A549 (cell line): ENCODE measurements at regions not wholly inside any gene's neighbourhood (a gene's known extent, or its start where the extent isn't known, plus 50 kb on each side); places are given as distances from the start of the nearest gene placed in this dataset.

Source experiments
- ATAC-seq, 2 experiments: fragments of 200-7000 bp in 1 of 2; fragments of >200 bp in 1 of 2; cut with Nextera tagmentation in 1 of 2; cut with Tn5 transposase in 1 of 2; 3 replicates each; pipeline versions ENCODE4 v1.8.0 to v1.9.1; 2018 to 2020; ENCODE audit warnings: mild to moderate bottlenecking in 1 of 2, moderate library complexity in 1 of 2
- CTCF ChIA-PET: fragments of 300-600 bp; sonication (Branson Sonifier 250); formaldehyde crosslinking; extraction: SDS; loops from one replicate; lab custom pipeline; 2021; ENCODE audit warnings: antibody characterized with exemption, inconsistent platforms; lab: Yijun Ruan, JAX
- POLR2A ChIA-PET: fragments of 350-600 bp; formaldehyde crosslinking; extraction: SDS; loops from one replicate; lab custom pipeline; 2021; ENCODE audit warnings: antibody characterized with exemption, inconsistent platforms; lab: Yijun Ruan, JAX
- DNase-seq, 2 experiments: peaks; one replicate each; pipeline versions ENCODE4 v3.0.0 to v3.0.0-alpha.2; 2011 to 2016; ENCODE audit warnings: low read depth in 1 of 2, low spot score in 1 of 2
- FAIRE-seq: peaks from 2 replicates; lab custom pipeline; 2011; peaks lifted over from hg19 to GRCh38; lab: Jason Lieb, UNC
- H3K27ac ChIP-seq, 2 experiments: fragments of >200 bp; sonication (Bioruptor Twin); formaldehyde crosslinking; 3 replicates each; pipeline ENCODE4 v1.5.1; 2016 to 2017
- H3K4me1 ChIP-seq: fragments of >200 bp; sonication (Bioruptor Twin); formaldehyde crosslinking; 3 replicates; pipeline ENCODE4 v1.6.1; 2016
- H3K4me2 ChIP-seq: fragments of >200 bp; sonication (Bioruptor Twin); formaldehyde crosslinking; 3 replicates; pipeline ENCODE4 v1.6.1; 2016
- H3K4me3 ChIP-seq: fragments of >200 bp; sonication (Bioruptor Twin); formaldehyde crosslinking; 3 replicates; pipeline ENCODE4 v1.5.1; 2016
- H3K9me3 ChIP-seq: fragments of >200 bp; sonication (Bioruptor Twin); formaldehyde crosslinking; 3 replicates; pipeline ENCODE4 v1.6.1; 2016
- BHLHE40 ChIP-seq: IDR thresholded peaks from 2 replicates; pipeline ENCODE4 v1.6.1; 2012; ENCODE audit warnings: low read depth, low read length, inconsistent platforms
- CBX2 ChIP-seq: fragments of 200-600 bp; sonication (generic); IDR thresholded peaks from 2 replicates; pipeline ENCODE4 v1.6.1; 2016; ENCODE audit warnings: low read depth, mild to moderate bottlenecking, borderline replicate concordance
- CBX8 ChIP-seq: fragments of 200-600 bp; sonication (generic); IDR thresholded peaks from 2 replicates; pipeline ENCODE4 v1.6.1; 2016
- CEBPB ChIP-seq, 2 experiments: fragments of >200 bp in 1 of 2; sonication (Bioruptor Twin) in 1 of 2; formaldehyde crosslinking in 1 of 2; IDR thresholded peaks; 2 replicates each; pipeline ENCODE4 v1.6.1; 2012 to 2016
- CHD2 ChIP-seq: fragments of 150-350 bp; IDR thresholded peaks from 2 replicates; pipeline ENCODE4 v1.6.1; 2014; ENCODE audit warnings: low read length; ENCODE audit not compliant: partially characterized antibody
- CHD4 ChIP-seq: fragments of 200-600 bp; sonication (generic); IDR thresholded peaks from 2 replicates; pipeline ENCODE4 v1.6.1; 2016; ENCODE audit warnings: antibody characterized with exemption, mild to moderate bottlenecking, borderline replicate concordance
- CTCF ChIP-seq: fragments of >200 bp; sonication (Bioruptor Twin); formaldehyde crosslinking; IDR thresholded peaks from 3 replicates; pipeline ENCODE4 v1.5.1; 2016
- ESRRA ChIP-seq: fragments of 150-350 bp; IDR thresholded peaks from 2 replicates; pipeline ENCODE4 v1.6.1; 2014; ENCODE audit warnings: mild to moderate bottlenecking, low read length, borderline replicate concordance
- FOSB ChIP-seq: fragments of 250-450 bp; sonication (Bioruptor Pico); IDR thresholded peaks from 2 replicates; pipeline ENCODE4 v1.5.0; 2020; ENCODE audit warnings: mild to moderate bottlenecking, moderate library complexity
- FOSL2 ChIP-seq, 2 experiments: fragments of 450-650 bp in 1 of 2; fragments of >200 bp in 1 of 2; sonication (Bioruptor Twin) in 1 of 2; formaldehyde crosslinking; IDR thresholded peaks; 2 replicates each; pipeline versions ENCODE4 v1.5.0 to v1.6.1; 2016 to 2020; ENCODE audit warnings: mild to moderate bottlenecking in 1 of 2, moderate library complexity in 1 of 2
- HES2 ChIP-seq: fragments of >200 bp; sonication (Bioruptor Twin); formaldehyde crosslinking; IDR thresholded peaks from 2 replicates; pipeline ENCODE4 v1.6.1; 2016
- HOXA7 ChIP-seq: fragments of 250-450 bp; sonication (Bioruptor Pico); IDR thresholded peaks from 2 replicates; pipeline ENCODE4 v1.5.0; 2020; ENCODE audit warnings: mild to moderate bottlenecking, moderate library complexity
- HOXB13 ChIP-seq: fragments of 250-450 bp; sonication (Bioruptor Pico); IDR thresholded peaks from 2 replicates; pipeline ENCODE4 v1.5.0; 2020; ENCODE audit warnings: low read depth, mild to moderate bottlenecking, moderate library complexity
- KDM5A ChIP-seq: fragments of 200-600 bp; sonication (generic); IDR thresholded peaks from 2 replicates; pipeline ENCODE4 v1.6.1; 2016; ENCODE audit warnings: antibody characterized with exemption, mild to moderate bottlenecking
- NFE2L2 ChIP-seq: fragments of 150-350 bp; conservative IDR thresholded peaks from 2 replicates; pipeline ENCODE4 v1.6.1; 2014; ENCODE audit warnings: low read length
- PHF8 ChIP-seq: fragments of 200-600 bp; sonication (generic); IDR thresholded peaks from 2 replicates; pipeline ENCODE4 v1.6.1; 2016; ENCODE audit warnings: low read depth, mild to moderate bottlenecking, antibody characterized with exemption, moderate library complexity, borderline replicate concordance
- POLR2A ChIP-seq: IDR thresholded peaks from 2 replicates; pipeline ENCODE4 v1.6.1; 2012; ENCODE audit warnings: mild to moderate bottlenecking, low read length
- RAD21 ChIP-seq, 2 experiments: fragments of >200 bp in 1 of 2; sonication (Bioruptor Twin) in 1 of 2; formaldehyde crosslinking in 1 of 2; IDR thresholded peaks in 1 of 2; conservative IDR thresholded peaks in 1 of 2; 2 replicates in 1 of 2; 3 replicates in 1 of 2; pipeline ENCODE4 v1.6.1; 2012 to 2018; ENCODE audit warnings: inconsistent platforms in 1 of 2
- RFX5 ChIP-seq: fragments of 450-650 bp; IDR thresholded peaks from 2 replicates; pipeline ENCODE4 v1.7.1; 2014; ENCODE audit warnings: antibody characterized with exemption, mild to moderate bottlenecking, moderate library complexity
- RNF2 ChIP-seq: fragments of 200-600 bp; sonication (generic); IDR thresholded peaks from 2 replicates; pipeline ENCODE4 v1.6.1; 2016; ENCODE audit warnings: low read depth, mild to moderate bottlenecking, antibody characterized with exemption, moderate library complexity, borderline replicate concordance
- SMC3 ChIP-seq: fragments of >200 bp; sonication (Bioruptor Twin); formaldehyde crosslinking; IDR thresholded peaks from 3 replicates; pipeline ENCODE4 v1.6.1; 2018; ENCODE audit warnings: inconsistent platforms
- TFCP2L1 ChIP-seq: fragments of 250-450 bp; sonication (Bioruptor Pico); IDR thresholded peaks from 2 replicates; pipeline ENCODE4 v1.5.0; 2021; ENCODE audit warnings: mild to moderate bottlenecking
- TP53 ChIP-seq: fragments of 250-450 bp; sonication (Bioruptor Pico); IDR thresholded peaks from 2 replicates; pipeline ENCODE4 v1.5.0; 2021; ENCODE audit warnings: mild to moderate bottlenecking, moderate library complexity
- ZNF302 ChIP-seq: fragments of 250-450 bp; sonication (Bioruptor Pico); IDR thresholded peaks from 2 replicates; pipeline ENCODE4 v1.9.0; 2021; ENCODE audit warnings: inconsistent platforms, mild to moderate bottlenecking, moderate library complexity
- WGBS: methylation state at CpG from one replicate; pipeline ENCODE4 v1.1.6; 2017; ENCODE audit errors: missing lambda C conversion rate; 5-methylcytosine and 5-hydroxymethylcytosine counted together
- TF ChIP-seq, protein P1 (sequence below): fragments of 250-450 bp; sonication (Bioruptor Pico); IDR thresholded peaks from 2 replicates; pipeline ENCODE4 v1.5.0; 2020; ENCODE audit warnings: low read depth, mild to moderate bottlenecking, moderate library complexity
- TF ChIP-seq, protein P2 (sequence below): fragments of 450-650 bp; IDR thresholded peaks from 2 replicates; pipeline ENCODE4 v1.6.1; 2014; ENCODE audit warnings: antibody characterized with exemption
- TF ChIP-seq, protein P3 (sequence below): IDR thresholded peaks from 2 replicates; pipeline ENCODE4 v1.6.1; 2012
- TF ChIP-seq, protein P4 (sequence below): fragments of >200 bp; sonication (Bioruptor Twin); formaldehyde crosslinking; IDR thresholded peaks from 3 replicates; pipeline ENCODE4 v1.6.1; 2016

- no peak overlapping the region for H3K4me2 ChIP-seq
- DNase-seq, result no peak
- no peak for FAIRE-seq
- 5% methylated on average over 2 of the region's 2 CpGs for WGBS
- peak in 1 of 2 experiments; percentile 56; a peak in 2 of 6 replicates for ATAC-seq
- TF ChIP-seq HOXB13 (CRISPR knock-in tag) (no peak), CTCF (no peak), KDM5A (no peak), TFCP2L1 (CRISPR knock-in tag) (no peak), CHD4 (no peak), POLR2A (no peak), PHF8 (no peak), CEBPB (IDR thresholded peaks at IDR 0.05) (no peak), FOSB (CRISPR knock-in tag) (no peak), CBX2 (no peak)
- TF ChIP-seq, protein P1, sequence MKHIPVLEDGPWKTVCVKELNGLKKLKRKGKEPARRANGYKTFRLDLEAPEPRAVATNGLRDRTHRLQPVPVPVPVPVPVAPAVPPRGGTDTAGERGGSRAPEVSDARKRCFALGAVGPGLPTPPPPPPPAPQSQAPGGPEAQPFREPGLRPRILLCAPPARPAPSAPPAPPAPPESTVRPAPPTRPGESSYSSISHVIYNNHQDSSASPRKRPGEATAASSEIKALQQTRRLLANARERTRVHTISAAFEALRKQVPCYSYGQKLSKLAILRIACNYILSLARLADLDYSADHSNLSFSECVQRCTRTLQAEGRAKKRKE (CRISPR knock-in tag), result no peak
- TF ChIP-seq, protein P2, sequence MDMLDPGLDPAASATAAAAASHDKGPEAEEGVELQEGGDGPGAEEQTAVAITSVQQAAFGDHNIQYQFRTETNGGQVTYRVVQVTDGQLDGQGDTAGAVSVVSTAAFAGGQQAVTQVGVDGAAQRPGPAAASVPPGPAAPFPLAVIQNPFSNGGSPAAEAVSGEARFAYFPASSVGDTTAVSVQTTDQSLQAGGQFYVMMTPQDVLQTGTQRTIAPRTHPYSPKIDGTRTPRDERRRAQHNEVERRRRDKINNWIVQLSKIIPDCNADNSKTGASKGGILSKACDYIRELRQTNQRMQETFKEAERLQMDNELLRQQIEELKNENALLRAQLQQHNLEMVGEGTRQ, result no peak
- TF ChIP-seq, protein P3, sequence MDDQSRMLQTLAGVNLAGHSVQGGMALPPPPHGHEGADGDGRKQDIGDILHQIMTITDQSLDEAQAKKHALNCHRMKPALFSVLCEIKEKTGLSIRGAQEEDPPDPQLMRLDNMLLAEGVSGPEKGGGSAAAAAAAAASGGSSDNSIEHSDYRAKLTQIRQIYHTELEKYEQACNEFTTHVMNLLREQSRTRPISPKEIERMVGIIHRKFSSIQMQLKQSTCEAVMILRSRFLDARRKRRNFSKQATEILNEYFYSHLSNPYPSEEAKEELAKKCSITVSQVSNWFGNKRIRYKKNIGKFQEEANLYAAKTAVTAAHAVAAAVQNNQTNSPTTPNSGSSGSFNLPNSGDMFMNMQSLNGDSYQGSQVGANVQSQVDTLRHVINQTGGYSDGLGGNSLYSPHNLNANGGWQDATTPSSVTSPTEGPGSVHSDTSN, result no peak
- ChIA-PET CTCF (no interaction called here), POLR2A (no interaction called here)
- no peak overlapping the region for H3K4me3 ChIP-seq
- H3K4me1 ChIP-seq, result no peaks in the 10 kb centered on the region
- H3K9me3 ChIP-seq, result no peaks in the 10 kb centered on the region
- H3K27ac ChIP-seq, result no peak overlapping the region
Measured at GRCh38 chr11:121829159-121829643, 286.8 kb downstream of the BLID start.

DNA sequence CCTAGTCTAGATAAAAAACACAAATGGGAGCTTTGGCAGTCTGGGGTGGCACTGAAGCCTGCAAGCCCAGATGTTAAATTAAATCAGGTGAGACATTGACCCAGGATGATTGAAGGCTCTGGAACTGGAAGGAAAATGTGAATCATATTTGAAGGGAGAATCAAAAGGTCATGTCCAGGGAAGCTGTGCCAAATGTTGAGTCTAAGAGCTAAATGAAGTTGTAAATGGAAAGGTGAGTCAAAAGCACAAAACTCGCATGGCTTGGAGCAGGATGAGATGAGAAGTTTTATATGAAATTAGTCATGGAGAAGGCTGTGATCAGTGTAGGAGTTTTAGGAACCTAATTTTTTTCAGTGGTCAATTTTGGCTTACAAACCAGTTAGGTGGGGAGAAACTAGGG, 301.1 kb downstream of the BLID start:
- no peak for DNase-seq
- Histone ChIP-seq H3K4me3 (no peak overlapping the region), H3K4me1 (no peaks in the 10 kb centered on the region)
- FAIRE-seq, result no peak
- CTCF ChIA-PET, result no interaction called here
- TF ChIP-seq NFE2L2 (no peak), HOXA7 (CRISPR knock-in tag) (no peak), BHLHE40 (no peak), SMC3 (no peak), FOSL2 (IDR thresholded peaks at IDR 0.05) (no peak), FOSL2 (CRISPR knock-in tag; IDR thresholded peaks at IDR 0.05) (no peak), RNF2 (no peak), CBX8 (no peak), HES2 (no peak), TP53 (CRISPR knock-in tag) (no peak), PHF8 (no peak), ZNF302 (CRISPR knock-in tag) (no peak), CHD2 (no peak), CHD4 (no peak), ESRRA (no peak), RAD21 (conservative IDR thresholded peaks at IDR 0.05 in 1 of 2, IDR thresholded peaks at IDR 0.05 in 1 of 2) (no peak), RFX5 (no peak)
- TF ChIP-seq, protein P2, result no peak
- TF ChIP-seq, protein P3, result no peak
- TF ChIP-seq, protein P4, sequence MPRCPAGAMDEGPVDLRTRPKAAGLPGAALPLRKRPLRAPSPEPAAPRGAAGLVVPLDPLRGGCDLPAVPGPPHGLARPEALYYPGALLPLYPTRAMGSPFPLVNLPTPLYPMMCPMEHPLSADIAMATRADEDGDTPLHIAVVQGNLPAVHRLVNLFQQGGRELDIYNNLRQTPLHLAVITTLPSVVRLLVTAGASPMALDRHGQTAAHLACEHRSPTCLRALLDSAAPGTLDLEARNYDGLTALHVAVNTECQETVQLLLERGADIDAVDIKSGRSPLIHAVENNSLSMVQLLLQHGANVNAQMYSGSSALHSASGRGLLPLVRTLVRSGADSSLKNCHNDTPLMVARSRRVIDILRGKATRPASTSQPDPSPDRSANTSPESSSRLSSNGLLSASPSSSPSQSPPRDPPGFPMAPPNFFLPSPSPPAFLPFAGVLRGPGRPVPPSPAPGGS, result no peak
- TF ChIP-seq, all 56 proteins: peak for 0
- no peak overlapping the region for H3K4me2 ChIP-seq
- no peak overlapping the region for H3K27ac ChIP-seq
- ATAC-seq, result no peak
- WGBS, result 0% methylated on average over 1 of the region's 1 CpG
- H3K9me3 ChIP-seq, result no peaks in the 10 kb centered on the region
- POLR2A ChIA-PET, result no interaction called here
